GM12878 (cell line): ENCODE measurements at regions not wholly inside any gene's neighbourhood (a gene's known extent, or its start where the extent isn't known, plus 50 kb on each side); places are given as distances from the start of the nearest gene placed in this dataset.

Experiments used
- ATF7 ChIP-seq: fragments of 450-650 bp; IDR thresholded peaks from 2 replicates; pipeline ENCODE4 v1.6.1; 2016; ENCODE audit warnings: low read depth, mild to moderate bottlenecking
- BCLAF1 ChIP-seq: fragments of 450-650 bp; IDR thresholded peaks from 2 replicates; pipeline ENCODE4 v1.6.1; 2017; ENCODE audit warnings: antibody characterized with exemption, mild to moderate bottlenecking, moderate library complexity
- EED ChIP-seq: sonication (generic); IDR thresholded peaks from 2 replicates; pipeline ENCODE4 v1.6.1; 2016; ENCODE audit warnings: antibody characterized with exemption, low read depth
- NRF1 ChIP-seq: conservative IDR thresholded peaks from 2 replicates; pipeline ENCODE4 v1.6.1; 2011; ENCODE audit warnings: mild to moderate bottlenecking, low read depth, low read length, improper control_type of control experiment
- POLR2A ChIP-seq: IDR thresholded peaks from 2 replicates; pipeline ENCODE4 v1.6.1; 2011; ENCODE audit warnings: low read depth, mild to moderate bottlenecking, low read length
- POLR2AphosphoS5 ChIP-seq: IDR thresholded peaks from 2 replicates; pipeline ENCODE4 v1.6.1; 2011; ENCODE audit warnings: mild to moderate bottlenecking, low read length, inconsistent platforms
- RAD21 ChIP-seq: IDR thresholded peaks from 2 replicates; pipeline ENCODE4 v1.6.1; 2011; ENCODE audit warnings: mild to moderate bottlenecking, low read depth, low read length, moderate library complexity; ENCODE audit not compliant: insufficient read depth
- TAF1 ChIP-seq: IDR thresholded peaks from 2 replicates; pipeline ENCODE4 v1.6.1; 2011; ENCODE audit warnings: mild to moderate bottlenecking, low read depth, low read length, borderline replicate concordance
- TCF12 ChIP-seq: IDR thresholded peaks from 2 replicates; pipeline ENCODE4 v1.6.1; 2011; ENCODE audit warnings: low read depth, mild to moderate bottlenecking, low read length

- TF ChIP-seq POLR2AphosphoS5 (no peak), NRF1 (no peak), BCLAF1 (no peak), TAF1 (no peak), EED (no peak), TCF12 (no peak), POLR2A (no peak), RAD21 (no peak), ATF7 (no peak)
These were observed 208.0 kb downstream of the NR2F2 start for GRCh38 chr15:96538491-96538890.
